IMR-90 (cell line): ENCODE measurements at regions not wholly inside any gene's neighbourhood (a gene's known extent, or its start where the extent isn't known, plus 50 kb on each side); places are given as distances from the start of the nearest gene placed in this dataset.
"Not testable (repeated sequence)": the region's sequence is repeated elsewhere in the genome, so short reads cannot be mapped to it uniquely, and the experiment has no call there.

Source experiments
- ATAC-seq: fragments of 200-7000 bp; cut with Tn5 transposase; 2 replicates; pipeline ENCODE4 v1.9.1; 2020; ENCODE audit warnings: low read depth, mild to moderate bottlenecking, moderate library complexity
- BruUV-seq: library from RNA; stranded (reverse); fragments of 400-500 nt; replicated peaks from 2 replicates; lab custom pipeline; 2021; lab: Mats Ljungman, UMichigan
- CTCF ChIA-PET: fragments of 300-600 bp; formaldehyde crosslinking; extraction: SDS; loops from one replicate; lab custom pipeline; 2021; ENCODE audit warnings: antibody characterized with exemption; lab: Yijun Ruan, JAX
- POLR2A ChIA-PET: fragments of 300-600 bp; sonication (Branson Sonifier 250); formaldehyde crosslinking; loops from one replicate; lab custom pipeline; 2022; ENCODE audit warnings: antibody characterized with exemption; ENCODE audit not compliant: unreplicated experiment; lab: Charles Lee
- DNase-seq: peaks from one replicate; pipeline ENCODE4 v3.0.0; 2013
- H2AFZ ChIP-seq: replicated peaks from 2 replicates; pipeline ENCODE3; 2013; ENCODE audit warnings: low read length, mild to moderate bottlenecking; ENCODE audit not compliant: poor library complexity
- H2AK5ac ChIP-seq: 2 replicates; pipeline ENCODE4 v1.6.1; 2013; ENCODE audit warnings: low read depth, low read length, inconsistent platforms
- H2AK9ac ChIP-seq: replicated peaks from 2 replicates; pipeline ENCODE3; 2013; ENCODE audit warnings: mild to moderate bottlenecking, low read depth, low read length, moderate library complexity; ENCODE audit not compliant: poor library complexity
- H2BK120ac ChIP-seq: 2 replicates; pipeline ENCODE4 v1.6.1; 2013; ENCODE audit warnings: low read depth, low read length, inconsistent platforms
- H2BK15ac ChIP-seq: 3 replicates; pipeline ENCODE4 v1.6.1; 2013; ENCODE audit warnings: low read depth, low read length, inconsistent platforms
- H2BK20ac ChIP-seq: 2 replicates; pipeline ENCODE4 v1.6.1; 2013; ENCODE audit warnings: low read depth, mild to moderate bottlenecking, inconsistent platforms, low read length, moderate library complexity
- H2BK5ac ChIP-seq: 2 replicates; pipeline ENCODE4 v1.6.1; 2013; ENCODE audit warnings: mild to moderate bottlenecking, low read depth, low read length, inconsistent platforms; ENCODE audit not compliant: poor library complexity, severe bottlenecking
- H3K14ac ChIP-seq: replicated peaks from 2 replicates; pipeline ENCODE4 v1.6.1; 2013; ENCODE audit warnings: low read depth, low read length, inconsistent platforms
- H3K18ac ChIP-seq: 2 replicates; pipeline ENCODE4 v1.6.1; 2013; ENCODE audit warnings: low read depth, low read length, control low read depth
- H3K23ac ChIP-seq: 2 replicates; pipeline ENCODE4 v1.6.1; 2013; ENCODE audit warnings: low read depth, low read length, inconsistent platforms
- H3K27ac ChIP-seq: 2 replicates; pipeline ENCODE4 v1.5.1; 2013; ENCODE audit warnings: mild to moderate bottlenecking, control low read depth, low read length; ENCODE audit not compliant: insufficient read depth
- H3K27me3 ChIP-seq: 2 replicates; pipeline ENCODE4 v1.6.1; 2013; ENCODE audit warnings: low read length; ENCODE audit not compliant: control insufficient read depth, insufficient read depth
- H3K36me3 ChIP-seq: 2 replicates; pipeline ENCODE4 v1.6.1; 2013; ENCODE audit warnings: low read length, mixed read lengths; ENCODE audit not compliant: control insufficient read depth, insufficient read depth
- H3K4ac ChIP-seq: 2 replicates; pipeline ENCODE4 v1.6.1; 2013; ENCODE audit warnings: low read depth, low read length, inconsistent platforms
- H3K4me1 ChIP-seq: 2 replicates; pipeline ENCODE4 v1.6.1; 2013; ENCODE audit warnings: low read length, mixed read lengths; ENCODE audit not compliant: control insufficient read depth, insufficient read depth
- H3K4me2 ChIP-seq: 2 replicates; pipeline ENCODE4 v1.6.1; 2013; ENCODE audit warnings: low read depth, mild to moderate bottlenecking, control low read depth, low read length, moderate library complexity
- H3K4me3 ChIP-seq: 2 replicates; pipeline ENCODE4 v1.5.1; 2013; ENCODE audit warnings: low read depth, mild to moderate bottlenecking, control low read depth, low read length, moderate library complexity; ENCODE audit not compliant: insufficient read depth
- H3K56ac ChIP-seq: 2 replicates; pipeline ENCODE4 v1.6.1; 2013; ENCODE audit warnings: low read length, inconsistent platforms; ENCODE audit not compliant: insufficient read depth; ENCODE audit errors: extremely low read depth
- H3K79me1 ChIP-seq, 2 experiments: 2 replicates each; pipeline ENCODE4 v1.6.1; 2013; ENCODE audit warnings: low read length in 2 of 2, inconsistent platforms in 1 of 2, low read depth in 1 of 2
- H3K9ac ChIP-seq: 2 replicates; pipeline ENCODE4 v1.6.1; 2013; ENCODE audit warnings: low read depth, low read length, control low read depth
- H3K9me1 ChIP-seq: 2 replicates; pipeline ENCODE4 v1.6.1; 2013; ENCODE audit warnings: low read length, inconsistent platforms; ENCODE audit not compliant: insufficient read depth
- H3K9me3 ChIP-seq: 2 replicates; pipeline ENCODE4 v1.6.1; 2013; ENCODE audit warnings: low read length; ENCODE audit not compliant: control insufficient read depth, insufficient read depth
- H4K20me1 ChIP-seq: 2 replicates; pipeline ENCODE4 v1.6.1; 2013; ENCODE audit warnings: low read length, inconsistent platforms; ENCODE audit not compliant: insufficient read depth
- H4K5ac ChIP-seq: 2 replicates; pipeline ENCODE4 v1.6.1; 2013; ENCODE audit warnings: mild to moderate bottlenecking, low read depth, low read length, control low read depth
- H4K8ac ChIP-seq, 2 experiments: 2 replicates each; pipeline ENCODE4 v1.6.1; 2013; ENCODE audit warnings: low read depth in 2 of 2, low read length in 2 of 2, control low read depth in 1 of 2, inconsistent platforms in 1 of 2
- H4K91ac ChIP-seq: 2 replicates; pipeline ENCODE4 v1.6.1; 2013; ENCODE audit warnings: low read depth, low read length, inconsistent platforms; ENCODE audit not compliant: insufficient read depth
- WGBS, 2 experiments: methylation state at CpG; one replicate each; pipeline versions ENCODE4 v1.1.5 to v1.1.7; 2013; ENCODE audit warnings: missing lambda C conversion rate in 2 of 2; ENCODE audit not compliant: insufficient read length in 1 of 2; ENCODE audit errors: extremely low coverage in 2 of 2; 5-methylcytosine and 5-hydroxymethylcytosine counted together
- dilution Hi-C: fragments of 300-500 bp; cut with HindIII; formaldehyde crosslinking; loops from one replicate; pipeline ENCODE4 v1.14.3; 2018; ENCODE audit warnings: low sequenced_read_pairs; ENCODE audit not compliant: unreplicated experiment
- in situ Hi-C: fragments of 300-500 bp; cut with MboI; formaldehyde crosslinking; loops from 3 replicates; pipeline ENCODE4 v1.14.3; 2019; ENCODE audit warnings: low sequenced_read_pairs, inconsistent platforms, mixed read lengths
- intact Hi-C: fragments of 100-400 bp; cut with micrococcal nuclease; formaldehyde crosslinking; loops from 2 replicates; pipeline ENCODE4 v1.10.0; 2022

GRCh38 chr5:17034992-17035391 is 98.9 kb upstream of the MYO10 start:
- H3K9me3 ChIP-seq, ATAC-seq, H4K8ac ChIP-seq, H3K4me2 ChIP-seq, BruUV-seq, H3K18ac ChIP-seq, H2AK5ac ChIP-seq, DNase-seq, H3K4ac ChIP-seq, CTCF ChIA-PET, H3K36me3 ChIP-seq, H2AK9ac ChIP-seq, H4K5ac ChIP-seq, H3K56ac ChIP-seq, H3K9ac ChIP-seq, H4K91ac ChIP-seq, POLR2A ChIA-PET, H4K20me1 ChIP-seq, H2BK20ac ChIP-seq, H3K4me3 ChIP-seq, dilution Hi-C loops, H3K14ac ChIP-seq, H3K4me1 ChIP-seq, H2BK5ac ChIP-seq, H3K27me3 ChIP-seq, H2AFZ ChIP-seq, in situ Hi-C loops, H3K9me1 ChIP-seq, H3K79me1 ChIP-seq, H3K23ac ChIP-seq, H2BK15ac ChIP-seq, H3K27ac ChIP-seq, H2BK120ac ChIP-seq, intact Hi-C loops: not testable (repeated sequence)
- WGBS, 2 experiments: no CpG with 5 or more reads among the region's 2 CpGs
